OCI-LY3 (cell line): ENCODE measurements at regions not wholly inside any gene's neighbourhood (a gene's known extent, or its start where the extent isn't known, plus 50 kb on each side); places are given as distances from the start of the nearest gene placed in this dataset.

Experiments used
- CTCF ChIP-seq: fragments of 200-600, 300-600 bp; sonication (generic); IDR thresholded peaks from 2 replicates; pipeline ENCODE4 v1.5.1; 2014; ENCODE audit warnings: antibody characterized with exemption, low read length, low read depth
- EZH2phosphoT487 ChIP-seq: fragments of 200-600 bp; shearing (Covaris generic); IDR thresholded peaks from 2 replicates; pipeline ENCODE4 v1.6.1; 2018; ENCODE audit warnings: antibody characterized with exemption, mixed run types, low read depth

GRCh38 chr2:49861821-49862220 is 707.5 kb upstream of the FSHR start:
- no peak for TF ChIP-seq CTCF
- TF ChIP-seq EZH2phosphoT487: no peak
